SIG-M5 (cell line): ENCODE measurements at regions not wholly inside any gene's neighbourhood (a gene's known extent, or its start where the extent isn't known, plus 50 kb on each side); places are given as distances from the start of the nearest gene placed in this dataset.

Source experiments
- DNase-seq: peaks from one replicate; lab custom pipeline; 2025; lab: John Stamatoyannopoulos, UW

GRCh38 chr2:217655651-217656050 is 347.1 kb downstream of the TNS1 start:
- DNase-seq, result no peak

- DNase-seq, result no peak
Observed at GRCh38 chr2:217654168-217654567, 348.6 kb downstream of the TNS1 start.

GRCh38 chr2:217652761-217653639 is 349.8 kb downstream of the TNS1 start:
- no peak for DNase-seq

- no peak for DNase-seq
Observed at GRCh38 chr2:217650716-217651360, 352.0 kb downstream of the TNS1 start.

- no peak for DNase-seq
Observed at GRCh38 chr2:217650229-217650628, 352.6 kb downstream of the TNS1 start.

- no peak for DNase-seq
Observed at GRCh38 chr2:217647925-217648324, 354.9 kb downstream of the TNS1 start.

GRCh38 chr2:217647226-217647625 is 355.6 kb downstream of the TNS1 start:
- no peak for DNase-seq

GRCh38 chr2:217645896-217646295 is 356.9 kb downstream of the TNS1 start:
- no peak for DNase-seq

GRCh38 chr2:217643789-217644301 is 358.9 kb downstream of the TNS1 start:
- no peak for DNase-seq

- no peak for DNase-seq
Observed at GRCh38 chr2:217642944-217643343, 359.9 kb downstream of the TNS1 start.

- DNase-seq, result no peak
Observed at GRCh38 chr2:217641960-217642359, 360.8 kb downstream of the TNS1 start.

- no peak for DNase-seq
Observed at GRCh38 chr2:217639481-217639880, 363.3 kb downstream of the TNS1 start.

- no peak for DNase-seq
Observed at GRCh38 chr2:217638533-217638932, 364.3 kb downstream of the TNS1 start.

GRCh38 chr2:217638031-217638430 is 364.8 kb downstream of the TNS1 start:
- no peak for DNase-seq

- no peak for DNase-seq
Observed at GRCh38 chr2:217636991-217637561, 365.7 kb downstream of the TNS1 start.

- DNase-seq, result no peak
Observed at GRCh38 chr2:217636578-217636977, 366.2 kb downstream of the TNS1 start.

GRCh38 chr2:217634871-217635270 is 367.9 kb downstream of the TNS1 start:
- DNase-seq, result no peak

- no peak for DNase-seq
Observed at GRCh38 chr2:217632043-217632442, 370.8 kb downstream of the TNS1 start.

- no peak for DNase-seq
Observed at GRCh38 chr2:217631115-217631514, 371.7 kb downstream of the TNS1 start.

- DNase-seq, result no peak
Observed at GRCh38 chr2:217629347-217629746, 373.4 kb downstream of the TNS1 start.

- no peak for DNase-seq
Observed at GRCh38 chr2:217628061-217628460, 374.7 kb downstream of the TNS1 start.

- DNase-seq, result no peak
Observed at GRCh38 chr2:217626926-217627325, 375.9 kb downstream of the TNS1 start.
